ENCODE measurements at regions not wholly inside any gene's neighbourhood (a gene's known extent, or its start where the extent isn't known, plus 50 kb on each side); places are given as distances from the start of the nearest gene placed in this dataset.

DNA sequence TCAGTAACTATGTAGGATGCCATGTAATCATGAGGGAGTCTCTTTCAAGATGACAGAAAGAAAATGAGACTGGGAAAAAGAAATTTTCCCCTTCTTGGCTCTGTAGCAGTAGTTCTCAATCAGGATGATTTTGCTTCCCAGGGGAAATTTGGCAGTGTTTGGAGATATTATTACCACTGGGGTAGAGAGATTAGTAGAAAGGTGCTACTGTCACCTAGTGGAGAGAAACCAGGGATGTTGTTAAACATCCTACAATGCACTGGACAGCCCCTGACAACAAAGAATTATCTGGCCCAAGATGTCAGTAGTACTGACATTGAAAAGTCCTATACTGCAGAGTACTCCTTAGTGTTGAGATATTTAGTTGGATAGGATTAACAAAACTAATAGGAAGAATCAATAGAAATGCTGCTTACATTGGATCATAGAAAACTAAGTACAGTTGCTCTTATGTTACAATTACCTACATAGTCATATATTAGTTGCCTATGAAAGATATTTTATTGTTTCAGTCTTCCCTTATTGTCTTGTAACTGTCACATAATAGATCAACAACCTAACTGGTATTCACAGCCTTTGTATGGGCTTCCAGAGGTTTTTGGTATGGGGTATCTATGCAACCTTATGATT is 433.3 kb downstream of the RAP2B start:
- Mint-ChIP-seq H3K4me1 (ENCODE audit: low read depth, unreplicated experiment) (no peaks in the 10 kb centered on the region), H3K4me3 (ENCODE audit: unreplicated experiment) (no peak overlapping the region), H3K9me3 (ENCODE audit: unreplicated experiment) (no peaks in the 10 kb centered on the region), H3K27ac (ENCODE audit: unreplicated experiment) (no peak overlapping the region), H3K27me3 (ENCODE audit: unreplicated experiment) (no peaks in the 10 kb centered on the region), H3K36me3 (ENCODE audit: unreplicated experiment) (no peaks in the 10 kb centered on the region)
- TF ChIP-seq, protein P1, sequence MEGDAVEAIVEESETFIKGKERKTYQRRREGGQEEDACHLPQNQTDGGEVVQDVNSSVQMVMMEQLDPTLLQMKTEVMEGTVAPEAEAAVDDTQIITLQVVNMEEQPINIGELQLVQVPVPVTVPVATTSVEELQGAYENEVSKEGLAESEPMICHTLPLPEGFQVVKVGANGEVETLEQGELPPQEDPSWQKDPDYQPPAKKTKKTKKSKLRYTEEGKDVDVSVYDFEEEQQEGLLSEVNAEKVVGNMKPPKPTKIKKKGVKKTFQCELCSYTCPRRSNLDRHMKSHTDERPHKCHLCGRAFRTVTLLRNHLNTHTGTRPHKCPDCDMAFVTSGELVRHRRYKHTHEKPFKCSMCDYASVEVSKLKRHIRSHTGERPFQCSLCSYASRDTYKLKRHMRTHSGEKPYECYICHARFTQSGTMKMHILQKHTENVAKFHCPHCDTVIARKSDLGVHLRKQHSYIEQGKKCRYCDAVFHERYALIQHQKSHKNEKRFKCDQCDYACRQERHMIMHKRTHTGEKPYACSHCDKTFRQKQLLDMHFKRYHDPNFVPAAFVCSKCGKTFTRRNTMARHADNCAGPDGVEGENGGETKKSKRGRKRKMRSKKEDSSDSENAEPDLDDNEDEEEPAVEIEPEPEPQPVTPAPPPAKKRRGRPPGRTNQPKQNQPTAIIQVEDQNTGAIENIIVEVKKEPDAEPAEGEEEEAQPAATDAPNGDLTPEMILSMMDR (IDR thresholded peaks at IDR 0.05; ENCODE audit: partially characterized antibody, unreplicated experiment) = peak; percentile 29
- DNase-seq = no peak

DNA sequence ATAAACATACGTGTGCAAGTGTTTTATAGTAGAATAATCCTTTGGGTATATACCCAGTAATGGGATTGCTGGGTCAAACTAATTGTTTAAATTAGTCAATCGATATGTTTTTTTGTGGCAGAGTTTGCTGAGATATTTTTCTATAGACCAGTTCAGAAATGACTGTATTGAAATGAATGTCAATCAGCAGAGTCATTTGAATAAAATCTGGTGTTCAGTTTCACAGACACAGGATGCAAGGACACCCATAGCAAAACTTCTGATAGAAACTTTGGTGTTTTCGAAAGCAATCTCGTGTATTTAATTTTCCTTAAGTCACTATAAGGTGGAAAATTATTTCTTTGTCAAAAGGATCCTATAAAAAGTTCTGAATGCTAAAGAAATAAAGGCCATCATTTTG is 434.4 kb downstream of the RAP2B start:
- TF ChIP-seq, protein P1 (IDR thresholded peaks at IDR 0.05; ENCODE audit: partially characterized antibody, unreplicated experiment) = no peak
- no peaks in the 10 kb centered on the region for H3K4me1 Mint-ChIP-seq (ENCODE audit: low read depth, unreplicated experiment)
- no peak overlapping the region for H3K27ac Mint-ChIP-seq (ENCODE audit: unreplicated experiment)
- no peaks in the 10 kb centered on the region for H3K27me3 Mint-ChIP-seq (ENCODE audit: unreplicated experiment)
- H3K36me3 Mint-ChIP-seq (ENCODE audit: unreplicated experiment) = no peaks in the 10 kb centered on the region
- DNase-seq = no peak
- no peak overlapping the region for H3K4me3 Mint-ChIP-seq (ENCODE audit: unreplicated experiment)
- H3K9me3 Mint-ChIP-seq (ENCODE audit: unreplicated experiment) = no peaks in the 10 kb centered on the region

DNA sequence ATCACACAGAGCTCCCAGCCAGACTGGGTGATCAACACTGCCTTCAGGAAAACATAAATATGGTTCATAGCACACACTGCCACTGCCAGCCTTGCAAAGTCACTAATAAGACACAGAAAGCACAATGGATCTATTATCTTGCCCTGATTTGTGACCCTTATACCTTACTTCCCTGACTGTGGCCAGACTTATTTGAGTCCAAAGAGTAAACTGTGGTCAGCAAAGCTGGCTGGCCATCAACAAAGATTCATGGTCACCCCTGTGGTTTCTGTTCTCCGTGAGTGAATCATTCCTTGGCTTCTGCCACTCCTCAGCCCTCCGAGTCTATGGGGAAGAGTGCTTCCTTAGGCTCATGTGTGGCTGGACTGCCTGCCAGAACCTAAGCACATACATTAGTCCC is 437.7 kb downstream of the RAP2B start:
- H3K4me1 Mint-ChIP-seq (ENCODE audit: low read depth, unreplicated experiment) = no peaks in the 10 kb centered on the region

DNA sequence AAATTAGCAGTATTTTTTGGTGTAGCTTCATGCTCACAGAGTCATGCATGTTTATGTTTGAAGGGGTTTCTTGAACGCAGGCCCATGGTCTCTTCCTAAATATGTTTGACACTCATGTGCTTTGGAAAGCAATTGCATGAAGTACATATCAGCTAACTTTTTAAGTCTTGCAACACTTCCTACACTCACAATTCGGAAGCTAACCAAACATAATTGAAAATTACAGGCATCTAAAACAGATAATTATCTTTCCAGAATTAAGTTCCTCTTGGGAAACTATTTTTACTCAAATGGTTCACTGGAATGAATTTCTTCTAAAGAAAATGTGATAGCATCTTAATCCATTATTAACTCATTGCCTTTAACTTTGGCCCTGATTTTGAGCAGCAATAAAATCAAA is 438.9 kb downstream of the RAP2B start:
- no peak overlapping the region for H3K27ac Mint-ChIP-seq (ENCODE audit: unreplicated experiment)
- peaks cover 4% of the 10 kb centered on the region for H3K4me1 Mint-ChIP-seq (ENCODE audit: low read depth, unreplicated experiment)
- no peak overlapping the region for H3K4me3 Mint-ChIP-seq (ENCODE audit: unreplicated experiment)

More for the DNA sequence above, 437.7 kb downstream of the RAP2B start:
- no peak for DNase-seq
- H3K27ac Mint-ChIP-seq (ENCODE audit: unreplicated experiment) = no peak overlapping the region
- no peaks in the 10 kb centered on the region for H3K9me3 Mint-ChIP-seq (ENCODE audit: unreplicated experiment)
- H3K27me3 Mint-ChIP-seq (ENCODE audit: unreplicated experiment) = peaks cover 2% of the 10 kb centered on the region
- TF ChIP-seq, protein P1 (IDR thresholded peaks at IDR 0.05; ENCODE audit: partially characterized antibody, unreplicated experiment) = no peak
- H3K36me3 Mint-ChIP-seq (ENCODE audit: unreplicated experiment) = no peaks in the 10 kb centered on the region
- no peak overlapping the region for H3K4me3 Mint-ChIP-seq (ENCODE audit: unreplicated experiment)

DNA sequence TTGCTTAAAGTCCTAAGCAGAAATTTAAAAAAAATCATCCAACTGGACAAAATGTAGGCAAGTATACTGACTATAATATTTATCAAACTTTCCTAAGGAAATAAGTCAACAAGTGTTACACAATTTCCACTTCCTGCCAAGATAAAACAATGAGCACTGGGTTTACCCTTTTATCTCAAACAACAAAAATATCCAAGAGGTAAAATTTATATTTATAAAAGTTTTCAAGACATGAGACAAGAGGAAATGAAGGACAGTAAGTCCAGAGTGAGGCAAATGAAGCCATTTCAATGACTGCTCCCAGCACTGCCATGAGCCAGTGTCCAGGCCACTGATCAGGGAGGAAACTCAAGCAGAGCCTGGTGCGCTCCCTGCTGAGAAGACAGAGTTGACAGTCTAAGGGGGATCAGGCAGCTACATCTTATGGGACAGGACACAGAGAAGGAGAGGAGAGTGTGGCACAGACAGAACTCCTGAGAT is 439.4 kb downstream of the RAP2B start:
- no peaks in the 10 kb centered on the region for H3K9me3 Mint-ChIP-seq (ENCODE audit: unreplicated experiment)
- no peak overlapping the region for H3K27ac Mint-ChIP-seq (ENCODE audit: unreplicated experiment)
- no peaks in the 10 kb centered on the region for H3K36me3 Mint-ChIP-seq (ENCODE audit: unreplicated experiment)
- TF ChIP-seq, protein P1 (IDR thresholded peaks at IDR 0.05; ENCODE audit: partially characterized antibody, unreplicated experiment) = no peak
- no peak for DNase-seq
- no peak overlapping the region for H3K4me3 Mint-ChIP-seq (ENCODE audit: unreplicated experiment)
- peaks cover 7% of the 10 kb centered on the region for H3K4me1 Mint-ChIP-seq (ENCODE audit: low read depth, unreplicated experiment)
- peaks cover 2% of the 10 kb centered on the region for H3K27me3 Mint-ChIP-seq (ENCODE audit: unreplicated experiment)

More for the DNA sequence above, 438.9 kb downstream of the RAP2B start:
- TF ChIP-seq, protein P1 (IDR thresholded peaks at IDR 0.05; ENCODE audit: partially characterized antibody, unreplicated experiment) = no peak
- Mint-ChIP-seq H3K27me3 (ENCODE audit: unreplicated experiment) (peaks cover 2% of the 10 kb centered on the region), H3K9me3 (ENCODE audit: unreplicated experiment) (no peaks in the 10 kb centered on the region), H3K36me3 (ENCODE audit: unreplicated experiment) (no peaks in the 10 kb centered on the region)
- no peak for DNase-seq
